ENCODE measurements at regions not wholly inside any gene's neighbourhood (a gene's known extent, or its start where the extent isn't known, plus 50 kb on each side); places are given as distances from the start of the nearest gene placed in this dataset.
A peak's percentile ranks its signal among the peaks of the same experiment; 100 is the strongest.

- TF ChIP-seq WRNIP1 (IDR thresholded peaks at IDR 0.05; ENCODE audit: borderline replicate concordance, low read depth, low read length) (no peak), ZNF24 (IDR thresholded peaks at IDR 0.05) (no peak), RCOR1 (conservative IDR thresholded peaks at IDR 0.05; ENCODE audit: low read depth, low read length) (no peak), CEBPZ (IDR thresholded peaks at IDR 0.05; ENCODE audit: low read depth, low read length) (no peak), CREB1 (IDR thresholded peaks at IDR 0.05; ENCODE audit: low read depth) (no peak), LARP7 (IDR thresholded peaks at IDR 0.05) (no peak), RB1 (IDR thresholded peaks at IDR 0.05; ENCODE audit: borderline replicate concordance) (no peak), NFYB (IDR thresholded peaks at IDR 0.05; ENCODE audit: insufficient read depth, low read depth, low read length) (no peak), MEF2A (IDR thresholded peaks at IDR 0.05; ENCODE audit: insufficient read depth, low read depth, low read length) (no peak), MXI1 (IDR thresholded peaks at IDR 0.05; ENCODE audit: low read depth, low read length) (no peak), DPF2 (IDR thresholded peaks at IDR 0.05) (peak; percentile 89), CHD4 (IDR thresholded peaks at IDR 0.05) (no peak), ASH2L (IDR thresholded peaks at IDR 0.05; ENCODE audit: borderline replicate concordance, low read depth) (no peak), POLR2AphosphoS2 (IDR thresholded peaks at IDR 0.05; ENCODE audit: low read depth, low read length) (no peak), BACH1 (IDR thresholded peaks at IDR 0.05; ENCODE audit: borderline replicate concordance) (no peak), E2F8 (IDR thresholded peaks at IDR 0.05; ENCODE audit: low read depth, partially characterized antibody) (no peak), SREBF1 (IDR thresholded peaks at IDR 0.05; ENCODE audit: low read length) (no peak), POLR2A (IDR thresholded peaks at IDR 0.05; ENCODE audit: low read depth, low read length) (no peak), SIX5 (IDR thresholded peaks at IDR 0.05; ENCODE audit: low read depth, low read length, severe bottlenecking) (no peak), IKZF2 (IDR thresholded peaks at IDR 0.05) (peak; percentile 49 to 75; a peak in 2 of 4 replicates), CBFB (IDR thresholded peaks at IDR 0.05; ENCODE audit: low read depth) (peak; percentile 83; the same call in 1 of the 2 replicates), TCF12 (IDR thresholded peaks at IDR 0.05; ENCODE audit: low read depth, low read length) (peak; percentile 86), SIN3A (IDR thresholded peaks at IDR 0.05; ENCODE audit: low read depth, low read length) (no peak), KDM1A (IDR thresholded peaks at IDR 0.05; ENCODE audit: borderline replicate concordance) (no peak), MTA3 (IDR thresholded peaks at IDR 0.05; ENCODE audit: borderline replicate concordance, low read length) (no peak), MTA2 (IDR thresholded peaks at IDR 0.05; ENCODE audit: low read depth) (peak; percentile 63; the same call in 1 of the 2 replicates)
- TF ChIP-seq, protein P1, sequence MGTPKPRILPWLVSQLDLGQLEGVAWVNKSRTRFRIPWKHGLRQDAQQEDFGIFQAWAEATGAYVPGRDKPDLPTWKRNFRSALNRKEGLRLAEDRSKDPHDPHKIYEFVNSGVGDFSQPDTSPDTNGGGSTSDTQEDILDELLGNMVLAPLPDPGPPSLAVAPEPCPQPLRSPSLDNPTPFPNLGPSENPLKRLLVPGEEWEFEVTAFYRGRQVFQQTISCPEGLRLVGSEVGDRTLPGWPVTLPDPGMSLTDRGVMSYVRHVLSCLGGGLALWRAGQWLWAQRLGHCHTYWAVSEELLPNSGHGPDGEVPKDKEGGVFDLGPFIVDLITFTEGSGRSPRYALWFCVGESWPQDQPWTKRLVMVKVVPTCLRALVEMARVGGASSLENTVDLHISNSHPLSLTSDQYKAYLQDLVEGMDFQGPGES (IDR thresholded peaks at IDR 0.05), result no peak
Observed at GRCh38 chr14:100640471-100641273, 53.5 kb upstream of the BEGAIN start (continued).
